NCI-H2107 treated with DMSO at 0.1 percent for 48 hours (cell line): ENCODE measurements at regions not wholly inside any gene's neighbourhood (a gene's known extent, or its start where the extent isn't known, plus 50 kb on each side); places are given as distances from the start of the nearest gene placed in this dataset.

Experiments
- DNase-seq: peaks from one replicate; lab custom pipeline; 2025; ENCODE audit not compliant: unreplicated experiment; lab: John Stamatoyannopoulos, UW

GRCh38 chr4:173858471-173858870 lies 328.4 kb upstream of the HAND2 start:
- no peak for DNase-seq

DNA sequence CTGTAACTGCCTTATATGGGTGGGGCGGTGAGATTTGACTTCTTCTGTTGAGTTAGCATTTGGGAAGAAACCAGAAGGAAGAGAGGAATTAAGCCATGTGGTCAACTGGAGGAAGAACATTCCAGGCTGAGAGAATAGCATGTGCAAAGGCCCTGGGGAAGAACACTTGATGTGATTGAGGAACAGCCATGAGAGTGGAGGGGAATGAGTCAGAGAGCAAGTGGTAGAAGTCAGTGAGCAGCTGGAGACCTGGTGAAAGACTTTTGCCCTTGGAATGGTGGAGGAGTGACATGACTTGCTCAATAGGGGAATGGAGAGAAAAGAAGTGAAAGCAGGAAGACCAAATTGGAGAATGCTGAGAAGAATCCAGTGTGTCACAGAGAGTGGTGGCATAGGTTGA lies 327.8 kb upstream of the HAND2 start:
- DNase-seq: no peak

- DNase-seq: no peak
Measured at GRCh38 chr4:173855015-173855414, 325.0 kb upstream of the HAND2 start.

- DNase-seq: no peak
Measured at GRCh38 chr4:173852775-173853174, 322.7 kb upstream of the HAND2 start.

GRCh38 chr4:173845580-173845979 lies 315.6 kb upstream of the HAND2 start:
- no peak for DNase-seq

GRCh38 chr4:173839865-173840264 lies 309.8 kb upstream of the HAND2 start:
- no peak for DNase-seq

- DNase-seq: no peak
Measured at GRCh38 chr4:173837517-173837916, 307.5 kb upstream of the HAND2 start.

GRCh38 chr4:173835903-173836302 lies 305.9 kb upstream of the HAND2 start:
- no peak for DNase-seq

GRCh38 chr4:173834151-173834550 lies 304.1 kb upstream of the HAND2 start:
- no peak for DNase-seq

GRCh38 chr4:173829565-173829964 lies 299.5 kb upstream of the HAND2 start:
- no peak for DNase-seq

DNA sequence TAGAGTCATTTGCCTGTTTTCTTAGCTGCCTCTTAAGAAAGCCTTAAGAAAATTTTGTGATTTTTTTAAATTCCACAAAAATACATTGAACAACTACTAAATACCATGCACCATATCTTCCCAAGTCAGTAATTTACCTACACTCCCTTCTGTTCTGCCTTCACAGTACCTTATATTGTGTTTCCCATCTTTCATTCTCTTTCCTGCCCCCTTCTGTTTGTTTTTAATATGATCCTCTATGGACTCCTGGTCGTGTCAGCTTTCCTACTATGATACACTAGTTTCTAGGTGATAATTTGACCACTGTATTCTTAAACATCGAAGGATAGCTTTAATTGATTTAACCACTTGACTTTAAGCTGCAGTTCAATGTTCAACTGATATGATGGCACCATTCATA lies 297.7 kb upstream of the HAND2 start:
- no peak for DNase-seq

DNA sequence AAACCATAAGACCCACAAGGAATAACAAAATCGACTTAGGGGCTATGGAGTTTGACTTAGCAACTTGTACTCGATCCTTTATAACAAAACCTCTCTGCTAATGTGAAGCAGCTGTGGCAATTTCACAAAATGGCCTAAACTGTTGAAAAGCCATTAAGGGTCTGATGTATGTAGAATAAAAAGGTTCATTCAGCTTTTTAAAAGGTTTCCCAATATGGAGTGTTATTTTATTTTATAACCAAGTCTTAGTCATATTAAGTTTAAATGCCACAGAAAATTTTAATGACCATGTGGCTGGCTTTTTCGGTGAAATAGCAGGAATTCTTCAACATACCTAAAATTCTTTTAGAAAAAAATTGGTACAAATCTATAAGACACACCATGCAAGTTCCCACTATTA lies 291.8 kb upstream of the HAND2 start:
- DNase-seq: no peak

DNA sequence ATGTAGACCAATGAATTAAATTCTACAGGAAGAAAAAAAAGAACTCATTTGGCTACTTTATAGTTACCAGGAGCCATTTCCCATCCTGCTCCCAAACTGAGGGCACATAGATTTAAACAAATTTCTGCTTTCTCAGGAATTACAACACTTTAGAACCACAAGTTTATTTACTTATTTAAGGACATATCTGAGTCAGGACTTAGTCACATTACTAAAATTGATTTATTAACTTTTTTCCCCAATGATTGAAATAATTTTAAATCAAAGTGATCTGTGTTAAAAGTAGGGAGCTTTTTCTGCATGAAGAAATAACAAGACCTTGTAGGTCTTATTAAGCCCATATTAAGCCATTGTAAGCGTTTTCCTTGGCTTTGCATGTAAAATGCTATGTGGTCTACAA lies 291.0 kb upstream of the HAND2 start:
- DNase-seq: no peak

DNA sequence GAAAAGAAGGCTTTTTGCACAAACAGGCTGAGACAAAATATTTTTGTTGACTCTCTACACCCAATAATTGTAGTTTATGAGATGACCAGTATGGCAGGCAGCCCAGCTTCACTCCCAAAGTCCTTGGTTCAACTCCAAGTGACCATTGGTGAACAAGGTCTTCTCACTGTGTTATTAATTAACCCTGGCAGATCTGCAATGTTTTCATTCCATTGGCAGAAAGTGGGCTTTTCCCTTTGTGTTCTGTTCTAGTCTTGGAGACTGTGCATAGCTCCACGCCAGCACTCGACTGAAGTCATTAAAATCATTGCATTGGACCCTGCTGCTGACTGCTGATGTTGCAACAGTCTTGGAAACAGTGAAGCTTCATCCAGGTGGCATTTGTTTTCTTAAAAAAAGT lies 277.3 kb upstream of the HAND2 start:
- no peak for DNase-seq

DNA sequence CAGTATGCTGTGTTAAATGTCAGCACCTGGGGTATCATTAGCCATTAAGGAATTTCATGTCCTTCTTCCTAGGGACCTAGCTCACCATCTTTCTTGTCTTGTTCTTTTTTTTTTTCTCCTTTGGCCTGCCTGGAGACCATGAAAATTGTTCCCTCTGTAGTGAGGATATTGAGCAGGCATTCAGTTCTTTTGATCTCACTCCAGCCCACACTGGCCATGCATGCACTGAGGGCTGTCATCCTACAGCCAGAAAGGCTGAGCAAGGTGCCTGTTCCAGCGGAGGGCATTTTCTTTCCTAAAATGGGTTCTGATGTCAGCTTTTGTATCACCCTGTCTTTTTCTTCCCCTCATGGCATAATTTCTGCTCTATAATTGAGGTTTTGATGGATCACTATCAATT lies 275.9 kb upstream of the HAND2 start:
- DNase-seq: no peak

- DNase-seq: no peak
Measured at GRCh38 chr4:173802662-173803022, 272.6 kb upstream of the HAND2 start.

GRCh38 chr4:173801876-173802661 lies 272.0 kb upstream of the HAND2 start:
- DNase-seq: no peak

GRCh38 chr4:173801361-173801760 lies 271.3 kb upstream of the HAND2 start:
- DNase-seq: no peak

GRCh38 chr4:173797296-173797695 lies 267.3 kb upstream of the HAND2 start:
- DNase-seq: no peak

DNA sequence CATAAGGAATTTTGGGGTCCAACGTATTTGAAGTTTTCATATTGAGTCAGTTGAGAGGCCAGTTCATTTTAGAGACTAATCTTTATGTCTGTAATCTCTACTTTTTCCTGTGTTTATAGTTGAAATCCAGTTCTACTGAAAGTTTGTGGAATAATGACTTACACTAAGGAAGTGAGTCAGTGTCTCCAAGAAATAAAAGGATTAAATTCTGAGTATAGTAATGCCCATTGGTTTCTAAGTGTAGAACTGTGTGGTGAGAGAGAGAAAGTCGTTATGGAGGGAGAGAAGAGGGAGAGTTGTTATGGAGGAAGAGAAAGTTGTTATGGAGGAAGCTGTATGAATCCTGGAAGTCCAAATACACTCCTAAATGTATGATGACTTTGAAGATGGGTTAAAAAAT lies 264.6 kb upstream of the HAND2 start:
- DNase-seq: no peak

- DNase-seq: no peak
Measured at GRCh38 chr4:173793937-173794510, 264.0 kb upstream of the HAND2 start.

DNA sequence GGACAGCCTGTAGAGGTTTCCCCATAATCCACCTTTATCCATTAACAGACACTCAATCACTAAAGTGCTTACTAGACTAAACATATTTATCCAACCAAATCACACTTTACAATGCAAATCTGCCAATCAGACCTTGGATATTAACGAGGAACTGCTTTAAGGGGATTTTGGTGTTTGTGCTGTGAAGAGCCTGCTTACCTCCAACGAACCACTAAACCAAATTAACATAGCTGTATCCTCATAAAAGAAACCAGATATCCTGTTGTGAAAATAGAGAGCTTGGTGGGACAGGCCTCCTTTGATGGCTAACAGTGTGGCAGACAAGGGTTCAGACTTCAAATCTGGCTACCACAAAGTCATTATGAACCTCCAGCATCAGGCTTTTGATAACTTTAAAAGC lies 252.6 kb upstream of the HAND2 start:
- no peak for DNase-seq

DNA sequence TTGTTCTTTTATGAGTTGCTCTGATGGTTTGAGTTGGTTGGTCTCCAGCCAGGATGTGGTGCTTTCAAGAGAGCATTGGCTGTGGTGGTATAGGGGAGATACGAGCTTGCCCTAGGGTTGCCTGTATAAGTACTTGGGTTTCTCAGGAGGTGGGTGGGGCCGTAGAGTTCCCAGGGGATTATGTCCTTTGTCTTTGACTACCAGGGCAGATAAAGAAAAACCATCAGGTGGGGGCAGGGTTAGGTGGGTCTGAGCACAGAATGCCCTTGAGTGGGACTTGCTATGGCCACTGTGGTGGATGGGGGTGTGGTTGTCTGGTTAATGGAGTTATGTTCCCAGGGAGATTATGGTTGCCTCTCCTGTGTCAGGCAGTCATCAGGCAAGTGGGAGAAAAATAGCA lies 247.9 kb upstream of the HAND2 start:
- no peak for DNase-seq
